Prostate gland (tissue), 2 donors: ENCODE measurements at regions not wholly inside any gene's neighbourhood (a gene's known extent, or its start where the extent isn't known, plus 50 kb on each side); places are given as distances from the start of the nearest gene placed in this dataset.

Source experiments
- DNase-seq: peaks from one replicate; pipeline ENCODE4 v3.0.0-alpha.2; 2019; ENCODE audit warnings: low spot score
- H3K27ac ChIP-seq, 2 donors: fragments of 200-600 bp; sonication (generic); 2 replicates each; pipeline ENCODE4 v1.5.1; 2017 to 2019
- H3K27me3 ChIP-seq: fragments of 200-600 bp; sonication (generic); replicated peaks from 2 replicates; pipeline ENCODE4 v1.5.1; 2019; ENCODE audit not compliant: insufficient read depth
- H3K36me3 ChIP-seq, 2 donors: fragments of 200-600 bp; sonication (generic); 1 replicate in 1 of 2; 2 replicates in 1 of 2; pipeline versions ENCODE4 v1.5.1 to v1.8.1; 2017 to 2019
- H3K4me1 ChIP-seq: fragments of 200-600 bp; sonication (generic); replicated peaks from 2 replicates; pipeline ENCODE4 v1.5.1; 2019
- H3K4me3 ChIP-seq, 2 donors: fragments of 200-600 bp; sonication (generic); 2 replicates each; pipeline ENCODE4 v1.5.1; 2017 to 2019
- H3K9me3 ChIP-seq: fragments of 200-600 bp; sonication (generic); 2 replicates; pipeline ENCODE4 v1.5.1; 2017
- POLR2A ChIP-seq: fragments of 450-650 bp; IDR thresholded peaks from one replicate; pipeline ENCODE4 v1.6.1; 2016; ENCODE audit warnings: antibody characterized with exemption, mild to moderate bottlenecking
- POLR2AphosphoS5 ChIP-seq: sonication (generic); formaldehyde crosslinking; IDR thresholded peaks from one replicate; pipeline ENCODE4 v1.6.1; 2017; ENCODE audit warnings: antibody characterized with exemption
- whole genome bisulfite sequencing: methylation state at CpG from one replicate; pipeline ENCODE4 v1.1.5; 2018; 5-methylcytosine and 5-hydroxymethylcytosine counted together
- intact Hi-C: fragments of 100-400 bp; cut with DNase I; formaldehyde crosslinking; loops from one replicate; pipeline ENCODE4 v1.14.2; 2022
- TF ChIP-seq, protein P1 (sequence below), 4 experiments: fragments of 200-600 bp in 2 of 4; fragments of 450-650 bp in 2 of 4; sonication (generic) in 2 of 4; IDR thresholded peaks; 1 replicate in 3 of 4; 2 replicates in 1 of 4; pipeline ENCODE4 v1.5.1; 2016 to 2019; ENCODE audit warnings: antibody characterized with exemption in 4 of 4, mild to moderate bottlenecking in 2 of 4, moderate library complexity in 2 of 4

DNA sequence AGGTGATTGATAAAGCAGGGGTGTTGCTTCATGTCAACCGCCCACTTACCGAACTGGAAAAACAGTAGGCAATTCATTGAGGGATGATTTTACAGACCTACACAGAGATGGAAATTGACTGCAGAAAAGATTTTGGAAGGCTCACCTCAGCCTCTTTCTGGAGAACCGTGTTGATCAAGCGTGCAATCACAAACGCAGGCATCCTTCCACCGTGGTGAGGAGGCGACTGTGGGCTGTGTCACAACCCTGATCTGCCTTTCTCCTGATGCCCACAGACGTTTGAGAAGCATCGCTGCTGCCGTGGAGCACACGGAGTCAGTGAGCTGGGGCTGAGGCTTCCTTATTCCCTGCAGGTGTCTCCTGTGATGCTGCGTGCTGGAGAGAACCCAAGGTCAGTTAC, 132.0 kb downstream of the TMEM18 start:
- no peak for TF ChIP-seq POLR2A
- TF ChIP-seq, protein P1, sequence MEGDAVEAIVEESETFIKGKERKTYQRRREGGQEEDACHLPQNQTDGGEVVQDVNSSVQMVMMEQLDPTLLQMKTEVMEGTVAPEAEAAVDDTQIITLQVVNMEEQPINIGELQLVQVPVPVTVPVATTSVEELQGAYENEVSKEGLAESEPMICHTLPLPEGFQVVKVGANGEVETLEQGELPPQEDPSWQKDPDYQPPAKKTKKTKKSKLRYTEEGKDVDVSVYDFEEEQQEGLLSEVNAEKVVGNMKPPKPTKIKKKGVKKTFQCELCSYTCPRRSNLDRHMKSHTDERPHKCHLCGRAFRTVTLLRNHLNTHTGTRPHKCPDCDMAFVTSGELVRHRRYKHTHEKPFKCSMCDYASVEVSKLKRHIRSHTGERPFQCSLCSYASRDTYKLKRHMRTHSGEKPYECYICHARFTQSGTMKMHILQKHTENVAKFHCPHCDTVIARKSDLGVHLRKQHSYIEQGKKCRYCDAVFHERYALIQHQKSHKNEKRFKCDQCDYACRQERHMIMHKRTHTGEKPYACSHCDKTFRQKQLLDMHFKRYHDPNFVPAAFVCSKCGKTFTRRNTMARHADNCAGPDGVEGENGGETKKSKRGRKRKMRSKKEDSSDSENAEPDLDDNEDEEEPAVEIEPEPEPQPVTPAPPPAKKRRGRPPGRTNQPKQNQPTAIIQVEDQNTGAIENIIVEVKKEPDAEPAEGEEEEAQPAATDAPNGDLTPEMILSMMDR (IDR thresholded peaks at IDR 0.05): no peak
- 91% methylated on average over 12 of the region's 12 CpGs for WGBS
- H3K9me3 ChIP-seq: no peaks in the 10 kb centered on the region
- H3K4me3 ChIP-seq: no peak overlapping the region
- no peaks in the 10 kb centered on the region for H3K27me3 ChIP-seq
- H3K4me1 ChIP-seq: no peaks in the 10 kb centered on the region
- H3K36me3 ChIP-seq: no peaks in the 10 kb centered on the region
- no peak for DNase-seq
- H3K27ac ChIP-seq: no peak overlapping the region
- intact Hi-C loops: no loop called here

DNA sequence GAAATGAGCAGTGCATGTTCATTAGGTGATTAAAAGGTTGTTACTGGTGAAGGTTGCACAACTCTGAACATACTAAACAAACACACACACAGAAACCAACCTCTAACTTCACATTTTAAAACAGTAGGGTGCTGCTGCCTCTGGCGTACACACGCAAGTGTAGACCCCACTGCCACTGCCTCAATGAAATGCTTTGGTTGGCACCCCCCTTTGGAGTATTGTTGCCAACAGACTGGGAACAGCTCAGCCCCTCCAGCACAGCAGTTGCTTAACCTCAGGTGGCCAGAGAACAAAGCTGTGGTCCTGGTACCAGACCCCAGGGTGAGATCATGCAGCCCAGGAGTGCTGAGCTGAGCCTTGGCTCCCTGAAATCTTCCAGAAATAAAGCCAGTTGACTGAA, 138.6 kb downstream of the TMEM18 start:
- no peaks in the 10 kb centered on the region for H3K9me3 ChIP-seq
- no peaks in the 10 kb centered on the region for H3K27me3 ChIP-seq
- intact Hi-C loops: no loop called here
- 86% methylated on average over 2 of the region's 2 CpGs for WGBS
- TF ChIP-seq, protein P1 (IDR thresholded peaks at IDR 0.05): no peak
- TF ChIP-seq POLR2AphosphoS5 (no peak), POLR2A (no peak)
- no peaks in the 10 kb centered on the region for H3K36me3 ChIP-seq
- no peak overlapping the region for H3K27ac ChIP-seq
- H3K4me3 ChIP-seq: no peak overlapping the region
- no peaks in the 10 kb centered on the region for H3K4me1 ChIP-seq
- no peak for DNase-seq

DNA sequence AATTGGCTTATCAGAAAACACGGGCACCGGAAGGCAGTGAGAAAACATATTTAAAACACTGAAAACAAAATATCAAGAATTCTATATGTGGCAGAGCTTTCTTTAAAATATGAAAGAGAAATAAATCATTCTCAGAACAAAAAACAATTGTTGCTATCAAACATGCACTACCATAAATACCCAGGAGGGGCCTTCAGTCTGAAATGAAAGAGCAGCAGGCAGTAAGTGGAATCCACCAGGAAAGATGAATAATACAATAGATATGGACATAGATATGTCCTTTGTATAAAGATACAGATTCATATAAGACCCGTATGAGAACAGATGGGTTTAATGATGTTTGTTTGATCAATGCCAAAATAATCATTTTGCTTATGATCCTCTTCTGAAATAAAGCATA, 142.0 kb downstream of the TMEM18 start:
- intact Hi-C loops: no loop called here
- no peaks in the 10 kb centered on the region for H3K9me3 ChIP-seq
- H3K27ac ChIP-seq: no peak overlapping the region
- H3K36me3 ChIP-seq: no peaks in the 10 kb centered on the region
- 88% methylated on average over 3 of the region's 3 CpGs for whole genome bisulfite sequencing
- DNase-seq: no peak
- no peak overlapping the region for H3K4me3 ChIP-seq
- no peaks in the 10 kb centered on the region for H3K4me1 ChIP-seq
- TF ChIP-seq POLR2AphosphoS5: no peak
- no peak for TF ChIP-seq POLR2A
- TF ChIP-seq, protein P1 (IDR thresholded peaks at IDR 0.05): peak in 1 of 4 experiments; percentile 17
- no peaks in the 10 kb centered on the region for H3K27me3 ChIP-seq

DNA sequence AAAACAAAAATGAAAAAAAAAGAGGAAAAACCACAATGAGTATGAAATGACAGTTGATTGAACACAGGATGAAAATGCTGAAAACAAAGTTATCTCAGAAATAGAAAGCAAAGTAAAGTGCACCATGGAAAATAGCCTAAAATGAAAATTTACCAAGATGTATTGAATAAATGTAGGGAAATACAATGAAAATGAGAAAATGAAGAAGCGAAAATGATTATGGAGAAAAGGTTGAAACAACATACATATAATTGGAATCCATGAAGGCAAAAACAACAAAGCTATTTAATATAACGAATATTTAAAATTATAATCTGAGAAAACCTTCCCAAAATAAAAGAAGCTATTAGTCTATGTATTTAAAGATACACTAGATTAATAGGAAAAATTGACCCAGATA, 147.4 kb downstream of the TMEM18 start:
- H3K27ac ChIP-seq: no peak overlapping the region

DNA sequence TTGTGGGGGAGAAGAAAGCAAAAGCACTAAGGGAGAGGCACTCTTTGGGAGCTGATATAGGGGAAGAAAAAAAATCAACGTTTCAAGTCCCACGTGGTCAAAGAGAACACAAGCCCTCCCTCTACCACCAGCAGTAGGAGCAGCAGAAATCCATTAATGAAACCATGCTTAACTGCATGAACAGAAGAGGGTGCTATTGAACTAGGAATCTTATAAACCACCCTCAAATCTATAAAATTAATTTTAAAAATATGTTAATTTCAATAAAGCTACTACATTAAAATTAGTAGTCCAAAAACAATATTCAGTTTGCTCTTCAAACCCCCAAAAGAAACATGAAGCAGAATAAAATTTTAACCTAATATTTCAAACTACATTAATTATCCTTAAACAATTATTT, 147.8 kb downstream of the TMEM18 start:
- WGBS: 4% methylated on average over 2 of the region's 2 CpGs
- intact Hi-C loops: no loop called here
- Histone ChIP-seq H3K27ac (no peak overlapping the region), H3K9me3 (no peaks in the 10 kb centered on the region), H3K27me3 (no peaks in the 10 kb centered on the region), H3K36me3 (no peaks in the 10 kb centered on the region), H3K4me1 (no peaks in the 10 kb centered on the region), H3K4me3 (no peak overlapping the region)
- no peak for DNase-seq
- TF ChIP-seq, protein P1 (IDR thresholded peaks at IDR 0.05): peak in 3 of 4 experiments; percentile 43 to 72 (median 47)
- TF ChIP-seq POLR2A: no peak

More for the DNA sequence above, 147.4 kb downstream of the TMEM18 start:
- H3K9me3 ChIP-seq: no peaks in the 10 kb centered on the region
- no peak overlapping the region for H3K4me3 ChIP-seq
- intact Hi-C loops: no loop called here
- H3K27me3 ChIP-seq: no peaks in the 10 kb centered on the region
- H3K4me1 ChIP-seq: no peaks in the 10 kb centered on the region
- 87% methylated on average over 2 of the region's 2 CpGs for WGBS
- H3K36me3 ChIP-seq: no peaks in the 10 kb centered on the region
- TF ChIP-seq POLR2AphosphoS5 (no peak), POLR2A (no peak)
- TF ChIP-seq, protein P1 (IDR thresholded peaks at IDR 0.05): no peak
- no peak for DNase-seq
